Smooth muscle cell (in vitro differentiated cells): ENCODE measurements at regions not wholly inside any gene's neighbourhood (a gene's known extent, or its start where the extent isn't known, plus 50 kb on each side); places are given as distances from the start of the nearest gene placed in this dataset.

ENCODE experiments used
- DNase-seq: peaks from one replicate; lab custom pipeline; 2025; ENCODE audit not compliant: unreplicated experiment; lab: John Stamatoyannopoulos, UW
- H2AFZ ChIP-seq: fragments of 200-600 bp; sonication (generic); 2 replicates; pipeline ENCODE4 v1.6.0; 2016; ENCODE audit warnings: antibody characterized with exemption, low read depth, mild to moderate bottlenecking
- H3F3A ChIP-seq: fragments of 200-600 bp; sonication (generic); 2 replicates; pipeline ENCODE4 v1.6.0; 2017; ENCODE audit warnings: antibody characterized with exemption, low read depth
- H3K27ac ChIP-seq: fragments of 200-600 bp; sonication (generic); 2 replicates; pipeline ENCODE4 v1.5.1; 2016; ENCODE audit warnings: low read depth, mild to moderate bottlenecking
- H3K27me3 ChIP-seq: fragments of 200-600 bp; sonication (generic); 2 replicates; pipeline ENCODE4 v1.6.1; 2016; ENCODE audit warnings: low read depth, mild to moderate bottlenecking
- H3K36me3 ChIP-seq: fragments of 200-600 bp; sonication (generic); 2 replicates; pipeline ENCODE4 v1.5.1; 2016; ENCODE audit warnings: low read depth
- H3K4me1 ChIP-seq: fragments of 200-600 bp; sonication (generic); 2 replicates; pipeline ENCODE4 v1.5.1; 2016; ENCODE audit warnings: low read depth
- H3K4me2 ChIP-seq: fragments of 200-600 bp; sonication (generic); 2 replicates; pipeline ENCODE4 v1.6.0; 2016; ENCODE audit warnings: mild to moderate bottlenecking
- H3K4me3 ChIP-seq: fragments of 200-600 bp; sonication (generic); 2 replicates; pipeline ENCODE4 v1.5.1; 2016; ENCODE audit warnings: mild to moderate bottlenecking
- H3K79me2 ChIP-seq: fragments of 200-600 bp; sonication (generic); 2 replicates; pipeline ENCODE4 v1.6.0; 2016; ENCODE audit warnings: low read depth, mild to moderate bottlenecking
- H3K9ac ChIP-seq: fragments of 200-600 bp; sonication (generic); 2 replicates; pipeline ENCODE4 v1.6.0; 2016; ENCODE audit warnings: low read depth
- H3K9me3 ChIP-seq: fragments of 200-600 bp; sonication (generic); replicated peaks from 2 replicates; pipeline ENCODE4 v1.5.1; 2016; ENCODE audit warnings: low read depth
- H4K20me1 ChIP-seq: fragments of 200-600 bp; sonication (generic); 2 replicates; pipeline ENCODE4 v1.6.0; 2016; ENCODE audit warnings: low read depth
- WGBS: methylation state at CpG from one replicate; pipeline ENCODE4 v1.1.7; 2016; ENCODE audit warnings: low lambda C conversion rate; 5-methylcytosine and 5-hydroxymethylcytosine counted together
- TF ChIP-seq, protein P1 (sequence below): fragments of 200-600 bp; sonication (generic); IDR thresholded peaks from 2 replicates; pipeline ENCODE4 v1.5.1; 2017; ENCODE audit warnings: borderline replicate concordance, mild to moderate bottlenecking, antibody characterized with exemption; ENCODE audit not compliant: insufficient read depth, poor library complexity, severe bottlenecking

DNA sequence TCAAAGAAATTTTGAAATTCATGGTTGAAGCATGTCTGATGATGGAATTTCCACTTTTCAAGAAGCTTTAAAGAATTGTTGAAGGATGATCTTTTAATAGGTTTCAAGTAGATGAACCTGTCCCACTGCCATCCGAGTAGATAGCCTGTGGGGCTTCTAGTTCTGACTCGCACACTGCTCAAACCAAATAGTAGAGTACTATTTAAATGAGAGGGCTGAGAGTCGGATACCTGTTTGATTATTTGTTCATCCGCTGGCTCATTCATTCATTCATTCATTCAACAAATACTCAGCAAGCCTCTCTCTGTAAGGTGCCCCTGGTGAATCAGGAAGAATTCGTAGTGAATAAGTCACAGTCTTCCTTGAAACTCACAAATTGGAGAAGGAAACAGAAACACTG lies 108.2 kb upstream of the IRX5 start:
- Histone ChIP-seq H3K9ac (no peak overlapping the region), H4K20me1 (no peaks in the 10 kb centered on the region), H3K79me2 (no peaks in the 10 kb centered on the region), H3K4me3 (no peak overlapping the region), H3K27ac (no peak overlapping the region), H3K36me3 (no peaks in the 10 kb centered on the region), H3K27me3 (no peaks in the 10 kb centered on the region), H3K4me1 (no peaks in the 10 kb centered on the region), H3F3A (no peaks in the 10 kb centered on the region), H3K9me3 (no peaks in the 10 kb centered on the region), H2AFZ (no peak overlapping the region), H3K4me2 (no peak overlapping the region)
- TF ChIP-seq, protein P1, sequence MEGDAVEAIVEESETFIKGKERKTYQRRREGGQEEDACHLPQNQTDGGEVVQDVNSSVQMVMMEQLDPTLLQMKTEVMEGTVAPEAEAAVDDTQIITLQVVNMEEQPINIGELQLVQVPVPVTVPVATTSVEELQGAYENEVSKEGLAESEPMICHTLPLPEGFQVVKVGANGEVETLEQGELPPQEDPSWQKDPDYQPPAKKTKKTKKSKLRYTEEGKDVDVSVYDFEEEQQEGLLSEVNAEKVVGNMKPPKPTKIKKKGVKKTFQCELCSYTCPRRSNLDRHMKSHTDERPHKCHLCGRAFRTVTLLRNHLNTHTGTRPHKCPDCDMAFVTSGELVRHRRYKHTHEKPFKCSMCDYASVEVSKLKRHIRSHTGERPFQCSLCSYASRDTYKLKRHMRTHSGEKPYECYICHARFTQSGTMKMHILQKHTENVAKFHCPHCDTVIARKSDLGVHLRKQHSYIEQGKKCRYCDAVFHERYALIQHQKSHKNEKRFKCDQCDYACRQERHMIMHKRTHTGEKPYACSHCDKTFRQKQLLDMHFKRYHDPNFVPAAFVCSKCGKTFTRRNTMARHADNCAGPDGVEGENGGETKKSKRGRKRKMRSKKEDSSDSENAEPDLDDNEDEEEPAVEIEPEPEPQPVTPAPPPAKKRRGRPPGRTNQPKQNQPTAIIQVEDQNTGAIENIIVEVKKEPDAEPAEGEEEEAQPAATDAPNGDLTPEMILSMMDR = no peak
- DNase-seq = no peak
- WGBS = 68% methylated on average over 5 of the region's 5 CpGs

DNA sequence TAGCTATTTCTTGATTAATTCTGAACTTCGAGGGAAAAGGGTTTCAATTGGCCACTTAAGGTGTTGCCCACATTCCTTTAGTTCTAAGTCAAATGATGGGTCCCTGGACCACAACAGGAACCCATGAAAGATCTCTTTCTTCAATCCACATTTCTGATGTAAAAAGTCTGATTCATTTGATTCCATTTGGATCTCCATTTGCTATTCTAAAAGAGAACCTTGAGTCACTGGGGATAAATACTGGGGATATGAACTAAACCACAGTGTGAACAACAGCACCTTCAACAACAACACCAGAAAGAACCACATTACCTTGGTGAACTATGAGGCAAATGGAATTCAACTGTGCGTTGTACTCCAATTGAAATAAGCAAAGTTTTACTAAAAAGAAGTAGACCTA lies 108.9 kb upstream of the IRX5 start:
- Histone ChIP-seq H3K9me3 (no peaks in the 10 kb centered on the region), H2AFZ (no peak overlapping the region), H3K9ac (no peak overlapping the region), H3K27ac (no peak overlapping the region), H3K4me1 (no peaks in the 10 kb centered on the region), H3K79me2 (no peaks in the 10 kb centered on the region), H3K27me3 (no peaks in the 10 kb centered on the region), H3F3A (no peaks in the 10 kb centered on the region), H3K4me2 (no peak overlapping the region), H3K36me3 (no peaks in the 10 kb centered on the region), H3K4me3 (no peak overlapping the region), H4K20me1 (no peaks in the 10 kb centered on the region)
- TF ChIP-seq, protein P1 = no peak
- DNase-seq = no peak
- 80% methylated on average over 2 of the region's 2 CpGs for WGBS

DNA sequence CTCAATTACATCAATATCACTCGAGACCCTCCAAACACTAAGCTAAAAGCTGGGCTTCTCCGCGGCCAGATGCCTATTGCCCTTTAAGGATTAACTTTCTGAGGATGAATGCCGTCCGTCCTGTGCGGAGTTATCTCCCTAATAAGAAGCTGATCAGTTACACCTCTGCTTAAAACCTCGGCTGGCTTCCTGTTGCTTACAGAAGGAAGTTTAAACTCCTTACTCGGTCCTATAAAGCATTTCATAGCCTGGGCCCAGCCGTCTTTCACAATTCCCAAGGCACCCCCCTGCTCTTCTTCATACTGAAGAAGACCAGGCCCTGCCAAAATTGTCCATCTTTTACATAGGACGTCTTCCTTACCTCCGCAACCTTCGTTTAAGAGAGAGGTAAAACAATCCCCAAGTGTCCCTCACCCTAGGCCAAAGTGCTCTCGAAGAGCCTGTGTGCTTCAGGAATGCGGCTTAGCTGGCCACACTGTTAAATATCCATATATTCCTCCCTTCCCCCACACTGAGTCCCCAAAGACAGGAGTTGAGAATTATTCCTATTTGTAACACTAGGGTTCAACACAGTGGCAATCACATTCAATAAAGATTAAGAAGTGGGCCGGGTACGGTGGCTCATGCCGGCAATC lies 112.6 kb upstream of the IRX5 start:
- no peaks in the 10 kb centered on the region for H3K79me2 ChIP-seq
- no peak overlapping the region for H3K4me3 ChIP-seq
- no peaks in the 10 kb centered on the region for H3K4me1 ChIP-seq
- H3K27ac ChIP-seq = no peak overlapping the region
- 59% methylated on average over 17 of the region's 17 CpGs for WGBS
- H4K20me1 ChIP-seq = no peaks in the 10 kb centered on the region
- peaks cover 12% of the 10 kb centered on the region for H3K27me3 ChIP-seq
- no peak overlapping the region for H3K4me2 ChIP-seq
- DNase-seq = no peak
- no peak overlapping the region for H2AFZ ChIP-seq
- H3K36me3 ChIP-seq = no peaks in the 10 kb centered on the region
- no peak overlapping the region for H3K9ac ChIP-seq
- no peaks in the 10 kb centered on the region for H3K9me3 ChIP-seq
- TF ChIP-seq, protein P1 = no peak
- H3F3A ChIP-seq = no peaks in the 10 kb centered on the region

DNA sequence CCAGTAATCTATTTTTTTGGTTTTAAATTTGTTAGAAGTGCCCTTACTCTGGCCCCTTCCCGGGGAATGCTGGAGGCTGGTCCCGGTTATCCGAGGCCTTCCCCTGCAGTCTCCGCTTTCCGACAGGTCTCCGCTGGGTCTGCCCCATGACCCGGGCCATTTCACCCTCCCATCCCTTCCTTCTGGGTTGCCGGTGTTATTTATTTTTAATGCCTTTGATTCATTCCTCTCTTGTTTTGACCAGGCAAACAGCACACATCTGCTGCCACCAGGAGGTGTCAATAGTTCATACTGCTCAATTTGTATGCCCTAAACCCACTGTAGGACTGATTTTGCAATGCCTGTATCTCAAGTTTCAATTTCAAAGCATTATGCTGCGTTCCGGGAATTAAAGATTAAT lies 113.2 kb upstream of the IRX5 start:
- WGBS = 80% methylated on average over 10 of the region's 10 CpGs
- Histone ChIP-seq H3F3A (no peaks in the 10 kb centered on the region), H3K9me3 (no peaks in the 10 kb centered on the region), H3K27ac (no peak overlapping the region), H3K4me2 (no peak overlapping the region), H3K79me2 (no peaks in the 10 kb centered on the region), H3K36me3 (no peaks in the 10 kb centered on the region), H3K4me3 (no peak overlapping the region), H2AFZ (no peak overlapping the region), H3K4me1 (no peaks in the 10 kb centered on the region), H3K27me3 (peaks cover 18% of the 10 kb centered on the region), H4K20me1 (no peaks in the 10 kb centered on the region), H3K9ac (no peak overlapping the region)
- no peak for DNase-seq
- TF ChIP-seq, protein P1 = no peak
